MCF 10A (cell line): ENCODE measurements at regions not wholly inside any gene's neighbourhood (a gene's known extent, or its start where the extent isn't known, plus 50 kb on each side); places are given as distances from the start of the nearest gene placed in this dataset.
"Not testable (repeated sequence)": the region's sequence is repeated elsewhere in the genome, so short reads cannot be mapped to it uniquely, and the experiment has no call there.

Source experiments
- BruUV-seq: library from RNA; stranded (reverse); fragments of 400-500 nt; replicated peaks from 2 replicates; lab custom pipeline; 2021; lab: Mats Ljungman, UMichigan
- CTCF ChIA-PET: fragments of 300-600 bp; sonication (Branson Sonifier 250); formaldehyde crosslinking; extraction: SDS; loops from one replicate; lab custom pipeline; 2021; ENCODE audit warnings: antibody characterized with exemption, inconsistent platforms; lab: Yijun Ruan, JAX
- POLR2A ChIA-PET: fragments of 300-600, 350-650 bp; sonication (Branson Sonifier 250); formaldehyde crosslinking; extraction: SDS; loops from one replicate; lab custom pipeline; 2020; ENCODE audit warnings: antibody characterized with exemption, inconsistent platforms; lab: Yijun Ruan, JAX
- DNase-seq: peaks from one replicate; pipeline ENCODE4 v3.0.0-alpha.2; 2018; ENCODE audit not compliant: unreplicated experiment
- H3K27ac Mint-ChIP-seq: one replicate; pipeline ENCODE4 v1.8.0; 2022; ENCODE audit warnings: mild to moderate bottlenecking, low read depth, mixed read lengths; ENCODE audit not compliant: unreplicated experiment
- H3K27me3 Mint-ChIP-seq: one replicate; pipeline ENCODE4 v1.8.0; 2022; ENCODE audit warnings: mixed read lengths; ENCODE audit not compliant: insufficient read depth, unreplicated experiment
- H3K36me3 Mint-ChIP-seq: one replicate; pipeline ENCODE4 v1.8.0; 2022; ENCODE audit warnings: mild to moderate bottlenecking, moderate library complexity, mixed read lengths; ENCODE audit not compliant: insufficient read depth, unreplicated experiment
- H3K4me1 Mint-ChIP-seq: one replicate; pipeline ENCODE4 v1.8.0; 2022; ENCODE audit warnings: mixed read lengths; ENCODE audit not compliant: insufficient read depth, unreplicated experiment
- H3K4me3 Mint-ChIP-seq: one replicate; pipeline ENCODE4 v1.8.0; 2022; ENCODE audit warnings: mild to moderate bottlenecking, moderate library complexity, mixed read lengths; ENCODE audit not compliant: unreplicated experiment
- H3K9me3 Mint-ChIP-seq: one replicate; pipeline ENCODE4 v1.8.0; 2022; ENCODE audit warnings: mixed read lengths; ENCODE audit not compliant: unreplicated experiment
- CTCF ChIP-seq: fragments of 200-600 bp; IDR thresholded peaks from one replicate; pipeline ENCODE4 v1.8.0; 2022; ENCODE audit warnings: antibody characterized with exemption, mild to moderate bottlenecking; ENCODE audit not compliant: unreplicated experiment
- intact Hi-C: fragments of 100-400 bp; cut with micrococcal nuclease; formaldehyde crosslinking; loops from 2 replicates; pipeline ENCODE4 v1.14.1; 2022

DNA sequence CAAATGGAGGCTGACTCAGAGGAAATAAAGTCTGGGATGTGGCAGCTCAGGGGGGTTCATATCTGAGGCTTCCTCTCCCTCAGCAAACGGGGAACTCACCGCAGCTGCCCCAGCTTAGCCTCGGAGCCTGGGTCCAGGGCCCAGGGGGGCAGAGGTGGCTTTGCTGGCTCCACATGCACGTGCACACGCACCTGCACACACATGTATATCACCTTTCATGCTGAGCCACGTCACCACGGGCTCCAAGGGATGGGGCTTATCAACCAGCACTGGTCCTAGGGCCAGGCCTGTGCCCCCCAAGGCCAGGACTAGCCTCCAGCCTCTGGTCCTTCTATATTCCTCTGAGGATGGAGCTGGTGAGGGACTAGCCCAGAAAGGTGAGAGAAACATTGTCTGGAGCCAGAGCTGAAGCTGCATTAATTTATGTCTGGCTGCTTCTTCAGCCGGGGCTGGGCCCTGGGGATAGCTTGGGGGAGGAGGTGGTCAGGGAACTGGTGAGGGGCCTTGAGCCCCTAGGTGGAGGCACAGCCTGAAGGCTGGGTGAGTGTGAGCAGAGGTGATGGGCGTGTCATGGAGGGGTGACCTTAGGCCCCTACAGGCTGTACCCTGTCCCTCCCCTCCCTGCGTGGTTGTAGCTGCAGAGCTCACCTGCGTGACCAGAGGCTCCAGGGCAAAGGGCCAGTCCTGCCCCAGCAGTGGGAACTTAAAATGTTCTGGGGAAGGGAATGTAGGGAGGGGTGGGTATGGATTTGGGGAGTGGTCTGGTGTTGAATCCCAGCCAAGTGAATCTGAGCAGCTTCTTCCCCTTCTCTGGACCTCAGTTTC, 520.8 kb downstream of the PTPRU start:
- H3K4me3 Mint-ChIP-seq, result no peak overlapping the region
- no TSS peak for BruUV-seq
- no peak for TF ChIP-seq CTCF
- intact Hi-C loops, result no loop called here
- no peak for DNase-seq
- no peaks in the 10 kb centered on the region for H3K4me1 Mint-ChIP-seq
- ChIA-PET CTCF (interaction anchor here (0.7 kb wide), 1 partner anchor 62 kb away, joined by 4 read pairs; no protein-coding TSS in a partner anchor), POLR2A (no interaction called here)
- no peaks in the 10 kb centered on the region for H3K36me3 Mint-ChIP-seq
- peaks cover 7% of the 10 kb centered on the region for H3K27me3 Mint-ChIP-seq
- no peak overlapping the region for H3K27ac Mint-ChIP-seq
- H3K9me3 Mint-ChIP-seq, result no peaks in the 10 kb centered on the region

GRCh38 chr1:29756498-29756897, 520.2 kb downstream of the PTPRU start:
- no peak for DNase-seq
- Mint-ChIP-seq H3K9me3 (no peaks in the 10 kb centered on the region), H3K27me3 (peaks cover 13% of the 10 kb centered on the region), H3K4me1 (no peaks in the 10 kb centered on the region), H3K27ac (no peak overlapping the region), H3K36me3 (no peaks in the 10 kb centered on the region), H3K4me3 (no peak overlapping the region)
- CTCF ChIA-PET, result no interaction called here
- TF ChIP-seq CTCF, result no peak
- intact Hi-C loops, result no loop called here
- POLR2A ChIA-PET, result no interaction called here
- BruUV-seq, result no TSS peak

GRCh38 chr1:29756085-29756484, 519.8 kb downstream of the PTPRU start:
- peaks cover 18% of the 10 kb centered on the region for H3K27me3 Mint-ChIP-seq
- no peak for TF ChIP-seq CTCF
- intact Hi-C loops, result no loop called here
- no peak overlapping the region for H3K27ac Mint-ChIP-seq
- no peaks in the 10 kb centered on the region for H3K9me3 Mint-ChIP-seq
- H3K36me3 Mint-ChIP-seq, result no peaks in the 10 kb centered on the region
- ChIA-PET POLR2A (no interaction called here), CTCF (no interaction called here)
- no peak for DNase-seq
- no peak overlapping the region for H3K4me3 Mint-ChIP-seq
- no TSS peak for BruUV-seq
- no peaks in the 10 kb centered on the region for H3K4me1 Mint-ChIP-seq

- BruUV-seq, H3K9me3 Mint-ChIP-seq, DNase-seq, H3K36me3 Mint-ChIP-seq, H3K4me3 Mint-ChIP-seq, intact Hi-C loops, H3K27ac Mint-ChIP-seq, CTCF ChIA-PET, POLR2A ChIA-PET, H3K4me1 Mint-ChIP-seq: not testable (repeated sequence)
- H3K27me3 Mint-ChIP-seq, result peaks cover 22% of the 10 kb centered on the region
Observed at GRCh38 chr1:29755412-29756015, 519.2 kb downstream of the PTPRU start.
